ENCODE measurements at regions not wholly inside any gene's neighbourhood (a gene's known extent, or its start where the extent isn't known, plus 50 kb on each side); places are given as distances from the start of the nearest gene placed in this dataset.
"Not testable (repeated sequence)": the region's sequence is repeated elsewhere in the genome, so short reads cannot be mapped to it uniquely, and the experiment has no call there.

- no peak for DNase-seq
These were observed 63.8 kb upstream of the WNT7B start for GRCh38 chr22:46040471-46041465.

- DNase-seq: no peak
These were observed 64.7 kb upstream of the WNT7B start for GRCh38 chr22:46041642-46042041.

GRCh38 chr22:46042786-46043185 is 65.8 kb upstream of the WNT7B start:
- no peak for DNase-seq

- no peak for DNase-seq
These were observed 66.4 kb upstream of the WNT7B start for GRCh38 chr22:46043339-46043738.

GRCh38 chr22:46043816-46044620 is 67.1 kb upstream of the WNT7B start:
- peak; percentile 39 for DNase-seq

- DNase-seq: no peak
These were observed 67.9 kb upstream of the WNT7B start for GRCh38 chr22:46044621-46045458.

- no peak for DNase-seq
These were observed 68.7 kb upstream of the WNT7B start for GRCh38 chr22:46045459-46046298.

- DNase-seq: no peak
These were observed 69.3 kb upstream of the WNT7B start for GRCh38 chr22:46046299-46046685.

- DNase-seq: no peak
These were observed 70.3 kb upstream of the WNT7B start for GRCh38 chr22:46047226-46047625.

- no peak for DNase-seq
These were observed 71.1 kb upstream of the WNT7B start for GRCh38 chr22:46047841-46048595.

- DNase-seq: not testable (repeated sequence)
These were observed 71.7 kb upstream of the WNT7B start for GRCh38 chr22:46048661-46049060.

GRCh38 chr22:46049726-46050450 is 72.9 kb upstream of the WNT7B start:
- DNase-seq: no peak

GRCh38 chr22:46050451-46050845 is 73.5 kb upstream of the WNT7B start:
- no peak for DNase-seq

GRCh38 chr22:46050916-46051614 is 74.1 kb upstream of the WNT7B start:
- DNase-seq: no peak

- no peak for DNase-seq
These were observed 74.7 kb upstream of the WNT7B start for GRCh38 chr22:46051646-46052045.

GRCh38 chr22:46052331-46052771 is 75.4 kb upstream of the WNT7B start:
- DNase-seq: no peak

- no peak for DNase-seq
These were observed 76.0 kb upstream of the WNT7B start for GRCh38 chr22:46052801-46053562.

GRCh38 chr22:46053563-46054090 is 76.7 kb upstream of the WNT7B start:
- no peak for DNase-seq
